DND-41 (cell line): ENCODE measurements at regions not wholly inside any gene's neighbourhood (a gene's known extent, or its start where the extent isn't known, plus 50 kb on each side); places are given as distances from the start of the nearest gene placed in this dataset.

Source experiments
- ATAC-seq: fragments of 200-7000 bp; cut with Tn5 transposase; 3 replicates; pipeline ENCODE4 v1.9.1; 2021; ENCODE audit warnings: low read depth; ENCODE audit not compliant: insufficient read depth
- DNase-seq: peaks from one replicate; pipeline ENCODE4 v3.0.0-alpha.2; 2020
- H2AFZ ChIP-seq: 2 replicates; pipeline ENCODE4 v1.6.0; 2012; ENCODE audit warnings: low read depth, low read length
- H3K27ac ChIP-seq: 2 replicates; pipeline ENCODE4 v1.5.1; 2012; ENCODE audit warnings: low read length, inconsistent platforms
- H3K27me3 ChIP-seq: fragments of 200-600 bp; sonication (generic); 2 replicates; pipeline ENCODE4 v1.6.0; 2012; ENCODE audit warnings: low read length, mild to moderate bottlenecking, inconsistent platforms; ENCODE audit not compliant: insufficient read depth, poor library complexity
- H3K36me3 ChIP-seq: 2 replicates; pipeline ENCODE4 v1.5.1; 2012; ENCODE audit warnings: low read length, inconsistent platforms; ENCODE audit not compliant: insufficient read depth
- H3K4me1 ChIP-seq: 2 replicates; pipeline ENCODE4 v1.5.1; 2012; ENCODE audit warnings: mild to moderate bottlenecking, low read length; ENCODE audit not compliant: insufficient read depth
- H3K4me2 ChIP-seq: 2 replicates; pipeline ENCODE4 v1.6.0; 2012; ENCODE audit warnings: mild to moderate bottlenecking, moderate library complexity, low read length, inconsistent platforms; ENCODE audit not compliant: insufficient read depth
- H3K4me3 ChIP-seq, 2 experiments: fragments of 200-600 bp in 1 of 2; shearing (Covaris generic) in 1 of 2; 2 replicates each; pipeline ENCODE4 v1.5.1; 2012 to 2016; ENCODE audit warnings: inconsistent platforms in 2 of 2, low read length in 2 of 2, mild to moderate bottlenecking in 2 of 2, low read depth in 1 of 2, moderate library complexity in 1 of 2
- H3K79me2 ChIP-seq: 2 replicates; pipeline ENCODE4 v1.6.0; 2012; ENCODE audit warnings: low read length, inconsistent platforms; ENCODE audit not compliant: insufficient read depth
- H3K9ac ChIP-seq: 2 replicates; pipeline ENCODE4 v1.6.0; 2012; ENCODE audit warnings: low read depth, mild to moderate bottlenecking, inconsistent platforms, low read length, moderate library complexity
- H3K9me3 ChIP-seq: 2 replicates; pipeline ENCODE4 v1.5.1; 2012; ENCODE audit warnings: low read length, moderate library complexity, mild to moderate bottlenecking, inconsistent platforms; ENCODE audit not compliant: insufficient read depth, severe bottlenecking
- H4K20me1 ChIP-seq: 2 replicates; pipeline ENCODE4 v1.6.0; 2012; ENCODE audit warnings: low read length; ENCODE audit not compliant: insufficient read depth
- CTCF ChIP-seq: IDR thresholded peaks from 2 replicates; pipeline ENCODE4 v1.5.1; 2012; ENCODE audit warnings: borderline replicate concordance, low read length, moderate library complexity, mild to moderate bottlenecking; ENCODE audit not compliant: poor library complexity, severe bottlenecking; ENCODE audit errors: extremely low read depth
- EZH2 ChIP-seq: IDR thresholded peaks from 3 replicates; pipeline ENCODE4 v1.6.1; 2012; ENCODE audit warnings: borderline replicate concordance, low read depth, mild to moderate bottlenecking, moderate library complexity, low read length, inconsistent platforms; ENCODE audit not compliant: severe bottlenecking

GRCh38 chr21:35244514-35244913, 195.4 kb upstream of the RUNX1 start:
- Histone ChIP-seq H3K4me1 (no peaks in the 10 kb centered on the region), H4K20me1 (no peaks in the 10 kb centered on the region), H3K27me3 (no peaks in the 10 kb centered on the region), H3K36me3 (no peaks in the 10 kb centered on the region), H2AFZ (no peak overlapping the region), H3K4me2 (no peak overlapping the region), H3K4me3 (no peak overlapping the region), H3K9me3 (no peaks in the 10 kb centered on the region), H3K9ac (no peak overlapping the region), H3K79me2 (no peaks in the 10 kb centered on the region), H3K27ac (no peak overlapping the region)
- DNase-seq = no peak
- ATAC-seq = no peak
- TF ChIP-seq EZH2 = no peak
- no peak for TF ChIP-seq CTCF

- no peak overlapping the region for H3K4me3 ChIP-seq
- H3K27me3 ChIP-seq = no peaks in the 10 kb centered on the region
- DNase-seq (no peak), ATAC-seq (no peak)
- H3K4me1 ChIP-seq = no peaks in the 10 kb centered on the region
- H3K27ac ChIP-seq = no peak overlapping the region
- H3K4me2 ChIP-seq = no peak overlapping the region
- TF ChIP-seq CTCF (no peak), EZH2 (no peak)
- H3K9me3 ChIP-seq = no peaks in the 10 kb centered on the region
- H2AFZ ChIP-seq = no peak overlapping the region
- no peaks in the 10 kb centered on the region for H3K36me3 ChIP-seq
- H3K79me2 ChIP-seq = no peaks in the 10 kb centered on the region
- no peak overlapping the region for H3K9ac ChIP-seq
- no peaks in the 10 kb centered on the region for H4K20me1 ChIP-seq
Observed at GRCh38 chr21:35243171-35243570, 194.1 kb upstream of the RUNX1 start.

GRCh38 chr21:35239811-35240219, 190.7 kb upstream of the RUNX1 start:
- Histone ChIP-seq H3K27ac (no peak overlapping the region), H3K27me3 (no peaks in the 10 kb centered on the region), H4K20me1 (no peaks in the 10 kb centered on the region), H3K9ac (no peak overlapping the region), H3K9me3 (no peaks in the 10 kb centered on the region), H3K36me3 (no peaks in the 10 kb centered on the region), H3K4me3 (no peak overlapping the region), H3K4me2 (no peak overlapping the region), H3K4me1 (peaks cover 15% of the 10 kb centered on the region), H2AFZ (no peak overlapping the region), H3K79me2 (no peaks in the 10 kb centered on the region)
- DNase-seq = no peak
- TF ChIP-seq CTCF (no peak), EZH2 (no peak)
- no peak for ATAC-seq

- no peak for ATAC-seq
- H3K9me3 ChIP-seq = no peaks in the 10 kb centered on the region
- no peaks in the 10 kb centered on the region for H3K27me3 ChIP-seq
- no peaks in the 10 kb centered on the region for H4K20me1 ChIP-seq
- no peaks in the 10 kb centered on the region for H3K79me2 ChIP-seq
- H3K4me2 ChIP-seq = no peak overlapping the region
- H3K4me3 ChIP-seq = no peak overlapping the region
- H3K36me3 ChIP-seq = no peaks in the 10 kb centered on the region
- no peak overlapping the region for H3K9ac ChIP-seq
- TF ChIP-seq CTCF = no peak
- TF ChIP-seq EZH2 = no peak
- H2AFZ ChIP-seq = no peak overlapping the region
- no peak overlapping the region for H3K27ac ChIP-seq
- DNase-seq = no peak
- peaks cover 27% of the 10 kb centered on the region for H3K4me1 ChIP-seq
Observed at GRCh38 chr21:35238119-35238518, 189.0 kb upstream of the RUNX1 start.
